Heart right ventricle (tissue), 16 donors: ENCODE measurements at regions not wholly inside any gene's neighbourhood (a gene's known extent, or its start where the extent isn't known, plus 50 kb on each side); places are given as distances from the start of the nearest gene placed in this dataset.

Source experiments
- ATAC-seq, 8 donors: fragments of 200-7000 bp; cut with Tn5 transposase; one replicate each; pipeline ENCODE4 v1.9.1; 2020; ENCODE audit warnings: mild to moderate bottlenecking in 8 of 8, moderate library complexity in 8 of 8, moderate number of reproducible peaks in 1 of 8
- DNase-seq, 2 donors: peaks; one replicate each; pipeline ENCODE4 v3.0.0-alpha.2; 2020
- H3K27ac ChIP-seq, 10 donors: fragments of 200-600 bp; sonication (generic) in 2 of 10; one replicate each; pipeline versions ENCODE4 v1.5.0 to v1.8.0; 2020 to 2022; ENCODE audit warnings: mild to moderate bottlenecking in 3 of 10
- H3K27me3 ChIP-seq, 7 donors: fragments of 200-600 bp; one replicate each; pipeline ENCODE4 v1.8.0; 2021 to 2022; ENCODE audit warnings: mild to moderate bottlenecking in 2 of 7
- H3K36me3 ChIP-seq, 9 donors: fragments of 200-600 bp; sonication (generic) in 1 of 9; one replicate each; pipeline versions ENCODE4 v1.5.0 to v1.8.0; 2020 to 2022; ENCODE audit warnings: mild to moderate bottlenecking in 2 of 9
- H3K4me1 ChIP-seq, 9 donors: fragments of 200-600 bp; sonication (generic) in 1 of 9; one replicate each; pipeline versions ENCODE4 v1.5.0 to v1.8.0; 2020 to 2022; ENCODE audit warnings: mild to moderate bottlenecking in 4 of 9
- H3K4me3 ChIP-seq, 10 donors: fragments of 200-600 bp; sonication (generic) in 2 of 10; one replicate each; pipeline versions ENCODE4 v1.5.0 to v1.8.0; 2020 to 2022; ENCODE audit warnings: mild to moderate bottlenecking in 7 of 10, moderate library complexity in 2 of 10
- H3K9me3 ChIP-seq, 11 donors: fragments of 200-600 bp in 10 of 11; sonication (generic) in 2 of 11; one replicate each; pipeline versions ENCODE4 v1.5.0 to v1.8.0; 2013 to 2022; ENCODE audit warnings: mild to moderate bottlenecking in 2 of 11, control low read depth in 1 of 11, moderate library complexity in 1 of 11
- WGBS, 2 donors: extraction: QIAGEN DNeasy Blood & Tissue Kit; methylation state at CpG; one replicate each; pipeline ENCODE4 v1.1.7; 2013; ENCODE audit warnings: inconsistent platforms in 1 of 2; 5-methylcytosine and 5-hydroxymethylcytosine counted together
- intact Hi-C, 10 donors: fragments of 100-400 bp; cut with DNase I; formaldehyde crosslinking; loops; one replicate each; pipeline versions ENCODE4 v1.11.1 to v1.14.2; 2022
- TF ChIP-seq, protein P1 (sequence below), 9 donors: fragments of 200-600 bp; sonication (generic) in 2 of 9; IDR thresholded peaks; one replicate each; pipeline versions ENCODE4 v1.5.0 to v1.8.0; 2021 to 2022; ENCODE audit warnings: antibody characterized with exemption in 9 of 9, mild to moderate bottlenecking in 5 of 9, moderate library complexity in 1 of 9
- donor health status: Arrhythmogenic right ventricular cardiomyopathy.
- donor health status: ischemic (EF 13 %, LVEDD 7.1; RV severe dilation, severe dysfunction).
- donor health status: healthy with polysubstance abuse.
- donor health status: DM: no; HTN: yes; CAD: no.
- donor health status: DM: no; HTN: no; CAD: no.
- donor health status: ischemic (EF 25% LVEDD 6.9; RV normal size, moderate dysfunction).
- donor health status: ischemic (EF 25% LVEDD 5.7; RV mildly dilated, moderate dysfunction).
- donor health status: healthy.
- donor health status: DM: yes; HTN: yes; CAD: no.
- donor health status: Ischemic cardiomyopathy.
- donor health status: ischemic (EF 35%, LVEDD 5.7; RV mildly dilated, moderate dysfunction).
- donor health status: nonischemic (EF 11% LVEDD 7.7; RV severe dilation, severe dysfunction).
- donor health status: DM: yes; HTN: yes; CAD: no.
- donor health status: PGD.
- donor health status: ischemic (EF 29% LVEDD 5.4; RV normal size, mild dysfunction).
- donor health status: nonischemic (EF 23%, LVEDD 6.1; RV moderate dilation, normal function).

DNA sequence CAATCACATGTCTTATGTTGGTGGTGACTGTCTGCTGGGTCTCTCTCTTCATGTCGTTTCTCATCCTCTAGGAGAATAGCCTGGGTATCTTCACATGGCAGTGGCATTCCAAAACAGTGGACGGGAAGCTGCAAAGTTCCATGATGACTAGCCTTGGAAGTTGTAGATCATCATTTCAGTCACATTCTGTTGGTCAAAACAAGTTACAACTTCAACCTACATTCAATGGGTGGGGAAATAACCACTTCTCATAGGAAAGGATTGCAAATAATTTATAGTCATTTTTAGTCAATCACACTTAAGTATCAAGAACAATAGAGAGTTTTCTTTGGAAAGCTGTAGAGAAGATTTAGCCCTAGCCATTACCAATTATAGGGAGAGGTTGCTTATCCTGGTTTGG, 395.0 kb upstream of the CDH2 start:
- no peak overlapping the region for H3K27ac ChIP-seq
- no peaks in the 10 kb centered on the region for H3K9me3 ChIP-seq
- no peaks in the 10 kb centered on the region for H3K27me3 ChIP-seq
- H3K4me1 ChIP-seq, result no peaks in the 10 kb centered on the region
- TF ChIP-seq, protein P1, sequence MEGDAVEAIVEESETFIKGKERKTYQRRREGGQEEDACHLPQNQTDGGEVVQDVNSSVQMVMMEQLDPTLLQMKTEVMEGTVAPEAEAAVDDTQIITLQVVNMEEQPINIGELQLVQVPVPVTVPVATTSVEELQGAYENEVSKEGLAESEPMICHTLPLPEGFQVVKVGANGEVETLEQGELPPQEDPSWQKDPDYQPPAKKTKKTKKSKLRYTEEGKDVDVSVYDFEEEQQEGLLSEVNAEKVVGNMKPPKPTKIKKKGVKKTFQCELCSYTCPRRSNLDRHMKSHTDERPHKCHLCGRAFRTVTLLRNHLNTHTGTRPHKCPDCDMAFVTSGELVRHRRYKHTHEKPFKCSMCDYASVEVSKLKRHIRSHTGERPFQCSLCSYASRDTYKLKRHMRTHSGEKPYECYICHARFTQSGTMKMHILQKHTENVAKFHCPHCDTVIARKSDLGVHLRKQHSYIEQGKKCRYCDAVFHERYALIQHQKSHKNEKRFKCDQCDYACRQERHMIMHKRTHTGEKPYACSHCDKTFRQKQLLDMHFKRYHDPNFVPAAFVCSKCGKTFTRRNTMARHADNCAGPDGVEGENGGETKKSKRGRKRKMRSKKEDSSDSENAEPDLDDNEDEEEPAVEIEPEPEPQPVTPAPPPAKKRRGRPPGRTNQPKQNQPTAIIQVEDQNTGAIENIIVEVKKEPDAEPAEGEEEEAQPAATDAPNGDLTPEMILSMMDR (IDR thresholded peaks at IDR 0.05), result no peak
- 80 to 83% methylated on average over 2 of the region's 2 CpGs for WGBS, 2 donors
- no peak overlapping the region for H3K4me3 ChIP-seq
- no peak for DNase-seq
- intact Hi-C loops, result loop anchor here in 1 of 10 donors (10.0 kb wide), 1 partner anchor 63 kb away; no protein-coding TSS in a partner anchor
- ATAC-seq, result no peak
- no peaks in the 10 kb centered on the region for H3K36me3 ChIP-seq

DNA sequence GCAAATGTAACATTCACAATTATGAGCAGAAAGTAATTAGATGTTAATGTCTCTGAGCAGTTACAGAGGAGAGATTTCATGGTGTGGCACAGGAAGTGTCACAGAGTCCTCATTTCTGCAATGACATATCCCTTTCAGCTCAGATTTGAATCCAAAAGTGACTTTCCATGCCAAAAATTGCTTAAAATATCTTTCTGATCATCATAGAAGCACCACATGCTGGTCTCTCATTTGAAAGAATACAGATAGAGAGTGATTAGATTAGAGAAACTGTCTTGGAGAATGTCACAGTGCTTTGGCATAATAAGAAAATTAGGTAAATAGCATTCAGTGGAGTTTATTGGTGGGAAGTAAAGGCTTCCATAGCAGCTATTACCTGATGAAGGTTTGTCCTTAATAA, 383.4 kb upstream of the CDH2 start:
- ATAC-seq (no peak), DNase-seq (no peak)
- H3K27me3 ChIP-seq, result no peaks in the 10 kb centered on the region
- no peaks in the 10 kb centered on the region for H3K36me3 ChIP-seq
- TF ChIP-seq, protein P1 (IDR thresholded peaks at IDR 0.05), result no peak
- no peak overlapping the region for H3K4me3 ChIP-seq
- no peak overlapping the region for H3K27ac ChIP-seq
- no peaks in the 10 kb centered on the region for H3K4me1 ChIP-seq
- peaks cover 0 to 10% (median 0%) of the 10 kb centered on the region in 11 donors for H3K9me3 ChIP-seq
- intact Hi-C loops, result loop anchor here in 1 of 10 donors (5.0 kb wide), 1 partner anchor 48 kb away; no protein-coding TSS in a partner anchor

DNA sequence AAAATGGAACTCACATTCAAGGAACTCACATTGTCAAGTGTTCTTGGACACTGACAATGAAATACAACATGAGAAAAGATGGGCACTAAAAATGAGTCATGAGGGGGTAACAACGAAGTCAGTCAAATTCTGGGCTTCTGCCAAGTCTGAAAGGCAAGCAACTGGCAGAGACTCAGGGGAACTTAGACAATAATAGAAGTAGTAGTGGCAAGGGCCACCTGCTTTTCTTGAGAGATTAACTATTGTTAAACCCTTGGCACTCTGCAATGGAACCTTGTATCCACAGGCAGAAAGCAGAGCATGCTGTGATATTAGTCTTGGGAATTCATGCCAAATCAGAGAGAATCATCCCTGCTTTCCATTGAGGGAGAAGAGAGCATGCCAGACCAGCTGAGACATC, 382.6 kb upstream of the CDH2 start:
- H3K4me1 ChIP-seq, result no peaks in the 10 kb centered on the region
- no peak for DNase-seq
- no peaks in the 10 kb centered on the region for H3K36me3 ChIP-seq
- H3K9me3 ChIP-seq, result peaks cover 0 to 10% (median 0%) of the 10 kb centered on the region in 11 donors
- intact Hi-C loops, result no loop called here
- no peaks in the 10 kb centered on the region for H3K27me3 ChIP-seq
- 8 to 9% methylated on average over 1 of the region's 1 CpG for WGBS, 2 donors
- TF ChIP-seq, protein P1 (IDR thresholded peaks at IDR 0.05), result no peak
- no peak for ATAC-seq
- H3K27ac ChIP-seq, result no peak overlapping the region
- H3K4me3 ChIP-seq, result no peak overlapping the region

DNA sequence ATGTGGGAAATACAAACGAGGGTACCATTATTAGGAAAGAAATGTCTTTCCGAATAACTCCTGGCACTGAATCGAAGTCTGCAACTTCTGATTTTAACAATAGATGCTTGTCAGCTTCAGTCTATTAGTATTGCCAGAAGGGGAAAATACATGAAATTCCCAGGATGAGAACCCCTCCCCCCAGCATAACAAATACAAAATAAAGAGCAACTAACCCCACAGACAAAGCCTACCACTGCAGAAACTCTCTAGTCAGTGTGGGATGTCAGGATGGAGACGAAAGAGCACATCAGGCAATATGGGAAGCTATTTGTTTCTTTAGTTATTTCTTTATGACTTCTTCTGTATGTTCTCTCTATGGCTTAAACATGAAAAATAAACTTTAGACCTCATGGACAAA, 365.0 kb upstream of the CDH2 start:
- Histone ChIP-seq H3K36me3 (no peaks in the 10 kb centered on the region), H3K4me1 (no peaks in the 10 kb centered on the region), H3K27ac (peak overlapping the region in 3 of 10 donors; percentile 7 to 50 (median 43)), H3K9me3 (no peaks in the 10 kb centered on the region), H3K4me3 (no peak overlapping the region), H3K27me3 (no peaks in the 10 kb centered on the region)
- TF ChIP-seq, protein P1 (IDR thresholded peaks at IDR 0.05), result no peak
- ATAC-seq, result peak in 1 of 8 donors; percentile 28
- DNase-seq, result no peak
- intact Hi-C loops, result no loop called here
- 57 to 64% methylated on average over 4 of the region's 4 CpGs for WGBS, 2 donors
